NCI-H1048 (cell line): ENCODE measurements at regions not wholly inside any gene's neighbourhood (a gene's known extent, or its start where the extent isn't known, plus 50 kb on each side); places are given as distances from the start of the nearest gene placed in this dataset.

Experiments used
- DNase-seq: peaks from one replicate; lab custom pipeline; 2025; lab: John Stamatoyannopoulos, UW

DNA sequence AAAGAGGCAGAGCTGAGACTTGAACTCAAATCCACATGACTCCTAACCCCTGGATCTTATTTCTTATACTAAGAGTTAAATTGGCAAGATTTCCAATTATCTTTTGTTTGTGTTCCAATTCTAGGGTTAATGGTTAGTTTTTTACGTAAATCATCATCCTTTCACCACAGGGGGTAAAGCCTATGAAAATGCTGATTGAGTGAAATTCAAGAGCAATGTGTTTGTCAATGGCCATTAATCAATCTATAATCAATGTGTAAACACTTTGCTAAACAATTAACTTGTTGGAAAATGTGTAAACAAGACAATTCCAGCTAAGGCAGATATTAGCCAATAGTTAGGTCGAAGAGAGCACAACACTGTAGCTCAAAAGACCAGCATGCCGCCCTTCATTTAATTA lies 376.5 kb upstream of the ACVR2A start:
- DNase-seq = no peak

- DNase-seq = no peak
These were observed 377.4 kb upstream of the ACVR2A start for GRCh38 chr2:147467441-147467840.

DNA sequence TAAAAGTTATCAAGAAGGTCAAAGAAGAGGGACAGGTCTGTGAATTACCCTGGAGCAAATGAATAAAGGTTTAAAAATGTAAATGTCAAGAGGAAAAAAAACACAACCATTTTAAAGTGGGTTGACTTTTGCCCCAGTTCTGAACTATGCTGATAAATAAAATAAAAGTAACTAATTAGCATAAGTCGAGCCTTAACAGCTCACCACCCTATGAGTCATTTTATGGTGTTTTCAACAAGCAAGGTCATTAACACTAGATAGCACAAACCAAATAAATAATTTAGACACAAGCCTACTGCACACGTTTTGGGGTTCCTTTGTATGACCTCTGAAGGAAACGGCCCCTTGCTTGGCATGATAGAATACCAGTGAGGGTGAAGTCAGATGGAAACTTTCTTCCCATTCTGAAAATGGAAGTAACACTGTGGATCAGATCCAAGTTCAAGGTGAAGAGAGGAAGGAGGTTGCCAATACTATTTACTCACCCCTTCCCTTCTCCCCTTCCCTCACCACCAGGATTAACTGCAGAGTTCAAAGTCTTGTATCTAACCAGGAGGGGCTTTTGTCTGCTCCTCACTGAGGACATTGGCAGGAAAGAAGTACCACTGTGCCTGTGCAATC lies 380.0 kb upstream of the ACVR2A start:
- no peak for DNase-seq

- DNase-seq = no peak
These were observed 380.8 kb upstream of the ACVR2A start for GRCh38 chr2:147463881-147464520.

DNA sequence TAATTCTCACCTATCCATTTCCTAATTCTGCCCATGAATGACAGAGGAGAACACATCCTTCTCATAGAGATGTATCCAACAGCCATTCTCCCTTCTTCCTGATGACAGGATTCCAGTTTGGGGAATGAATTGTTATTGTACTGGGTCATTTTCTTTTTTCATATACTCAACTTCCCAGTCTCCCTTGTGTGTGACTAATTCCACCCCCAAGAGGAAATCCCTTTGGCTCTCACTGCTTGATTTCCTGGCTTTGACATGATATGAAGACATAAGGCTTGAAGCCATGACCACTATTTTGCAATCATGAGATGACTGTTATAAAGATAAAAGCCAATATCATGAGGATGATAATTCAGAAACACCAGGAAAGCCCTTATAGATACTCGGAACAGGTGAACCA lies 384.7 kb upstream of the ACVR2A start:
- DNase-seq = no peak

DNA sequence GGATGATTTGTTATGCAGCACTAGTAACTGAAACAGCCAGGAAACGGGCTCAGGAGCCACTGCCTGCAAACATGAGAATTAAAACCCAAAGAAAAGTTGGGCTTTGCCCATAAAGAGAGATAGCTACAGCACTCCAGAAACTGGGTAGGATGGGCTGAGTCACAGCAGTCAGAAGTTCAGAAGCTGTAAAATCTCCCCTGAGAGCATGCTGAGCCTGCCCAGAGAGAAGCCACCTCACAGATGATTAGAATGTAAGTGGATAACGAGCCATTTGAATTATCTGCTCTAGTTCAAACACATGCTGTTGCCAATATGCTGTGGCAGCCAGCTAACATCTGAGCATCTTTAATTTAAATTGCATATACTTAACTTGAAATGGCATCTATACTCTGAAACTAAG lies 388.1 kb upstream of the ACVR2A start:
- no peak for DNase-seq

- DNase-seq = no peak
These were observed 392.8 kb upstream of the ACVR2A start for GRCh38 chr2:147451902-147452515.

DNA sequence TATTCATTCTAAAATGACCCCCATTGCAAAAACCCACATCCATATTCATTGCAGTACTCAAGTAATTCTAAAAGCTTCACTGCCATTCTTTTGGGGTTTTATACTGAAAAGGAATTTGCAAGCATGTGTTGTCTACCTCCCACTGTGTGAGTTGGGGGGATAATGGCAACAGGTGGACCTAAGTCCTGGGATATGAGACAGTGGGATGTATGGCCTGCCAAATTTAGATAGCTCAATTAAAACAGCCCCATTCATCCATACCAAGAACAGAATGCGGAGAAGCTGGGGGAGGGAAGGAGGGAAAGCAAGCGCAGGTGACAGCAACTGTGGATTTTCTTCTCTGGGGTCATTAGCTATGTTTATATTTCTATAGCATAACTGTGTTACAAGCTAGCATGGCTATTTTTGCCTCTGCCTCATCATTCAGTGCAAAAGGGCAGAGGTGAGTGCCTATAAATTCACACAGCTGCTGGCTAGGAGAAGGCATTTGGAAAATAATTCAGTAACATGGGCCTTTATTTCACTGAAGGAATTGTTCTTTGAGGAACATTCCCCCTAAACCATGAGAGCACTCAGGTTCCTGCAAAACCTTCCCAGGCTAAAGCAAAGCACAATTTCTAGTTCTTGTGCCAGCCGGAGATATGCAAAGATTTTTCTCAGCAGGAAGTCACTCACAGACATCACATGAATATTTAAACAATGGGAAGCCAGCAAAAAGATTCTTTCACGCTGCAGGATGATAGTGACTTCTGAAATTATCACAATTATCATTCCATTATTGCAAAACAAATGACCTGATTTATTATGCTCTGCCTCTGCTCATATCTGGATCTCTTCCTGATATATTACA lies 393.9 kb upstream of the ACVR2A start:
- DNase-seq = no peak

GRCh38 chr2:147449323-147449991 lies 395.4 kb upstream of the ACVR2A start:
- DNase-seq = no peak

GRCh38 chr2:147442816-147443215 lies 402.0 kb upstream of the ACVR2A start:
- DNase-seq = no peak

- no peak for DNase-seq
These were observed 403.6 kb upstream of the ACVR2A start for GRCh38 chr2:147441182-147441581.

DNA sequence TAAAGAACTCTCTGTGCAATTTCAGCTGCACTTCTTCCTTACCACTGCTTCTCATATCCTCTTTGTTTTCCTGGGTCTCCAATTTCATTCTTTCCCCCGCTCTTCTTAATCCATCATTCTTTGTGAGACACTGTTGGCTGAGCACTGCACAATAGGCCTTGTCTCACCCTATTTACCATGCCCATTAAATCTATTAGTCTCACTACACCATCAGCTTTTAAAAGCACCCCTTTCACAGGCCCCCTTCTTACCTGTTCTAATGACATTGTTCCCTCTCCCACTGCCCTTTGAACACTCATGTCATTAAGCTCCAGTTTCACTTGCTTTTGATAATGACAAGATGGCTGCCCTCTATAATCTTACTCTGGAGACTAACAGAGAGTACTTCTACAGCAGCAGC lies 404.1 kb upstream of the ACVR2A start:
- no peak for DNase-seq

DNA sequence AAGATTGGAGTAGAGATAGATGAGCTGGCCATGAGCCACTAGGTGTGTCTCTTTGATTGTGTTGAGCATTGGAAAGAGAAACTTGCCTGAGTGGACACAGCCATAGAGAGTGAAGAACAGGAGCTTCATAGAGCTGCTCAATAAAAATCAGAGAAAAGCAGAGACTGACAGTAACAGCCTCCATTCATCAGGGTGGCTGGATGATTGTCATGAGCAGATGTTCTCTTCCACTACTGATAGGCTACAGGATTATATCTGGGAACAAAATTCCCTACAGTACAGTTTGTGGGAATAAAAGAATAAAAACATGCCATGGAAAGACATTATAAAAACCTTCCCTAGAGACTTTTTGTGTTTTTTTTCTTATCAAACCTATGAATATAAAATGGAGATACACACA lies 404.8 kb upstream of the ACVR2A start:
- DNase-seq = no peak

GRCh38 chr2:147438882-147439281 lies 405.9 kb upstream of the ACVR2A start:
- DNase-seq = no peak

DNA sequence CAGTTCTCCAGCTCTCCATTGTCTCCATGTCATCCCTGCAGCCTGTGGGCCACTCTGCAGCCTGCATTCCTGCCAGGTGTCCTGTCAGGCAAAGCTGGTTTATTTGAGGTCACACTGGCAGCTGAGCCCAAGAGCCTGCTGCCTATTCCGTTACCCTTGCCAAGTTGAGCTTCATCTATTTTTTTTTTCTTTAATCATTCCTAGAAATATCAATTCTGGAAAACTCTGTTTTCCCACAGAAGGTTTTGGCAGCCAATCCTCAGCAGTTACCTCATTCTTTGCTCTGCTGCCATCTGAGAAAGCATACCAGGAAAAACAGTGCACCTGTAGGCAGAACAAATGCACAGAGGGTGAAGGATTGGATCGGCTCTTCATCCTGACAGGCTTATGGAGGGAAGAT lies 411.0 kb upstream of the ACVR2A start:
- no peak for DNase-seq

DNA sequence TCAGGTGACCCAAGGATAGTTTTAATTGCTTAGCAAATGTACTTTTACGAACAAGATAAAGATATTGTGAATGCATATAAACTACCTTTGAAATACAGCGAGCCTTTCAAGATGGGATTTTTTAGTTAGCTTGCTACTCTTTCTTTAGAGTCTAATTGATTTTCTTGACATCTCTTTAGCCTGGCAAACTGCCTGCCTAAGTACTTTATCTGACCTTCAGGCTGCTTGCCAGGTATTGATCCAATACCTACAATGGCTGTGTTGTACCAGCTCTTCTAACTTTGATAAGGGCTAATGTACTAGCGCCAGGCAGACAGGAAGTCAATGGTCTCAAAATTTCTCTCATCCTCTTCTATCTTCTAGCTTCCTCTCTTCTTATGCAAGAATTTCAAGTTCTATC lies 414.4 kb upstream of the ACVR2A start:
- no peak for DNase-seq

GRCh38 chr2:147428120-147428747 lies 416.6 kb upstream of the ACVR2A start:
- no peak for DNase-seq

GRCh38 chr2:147425437-147426029 lies 419.3 kb upstream of the ACVR2A start:
- no peak for DNase-seq

- no peak for DNase-seq
These were observed 420.1 kb upstream of the ACVR2A start for GRCh38 chr2:147424766-147425165.

DNA sequence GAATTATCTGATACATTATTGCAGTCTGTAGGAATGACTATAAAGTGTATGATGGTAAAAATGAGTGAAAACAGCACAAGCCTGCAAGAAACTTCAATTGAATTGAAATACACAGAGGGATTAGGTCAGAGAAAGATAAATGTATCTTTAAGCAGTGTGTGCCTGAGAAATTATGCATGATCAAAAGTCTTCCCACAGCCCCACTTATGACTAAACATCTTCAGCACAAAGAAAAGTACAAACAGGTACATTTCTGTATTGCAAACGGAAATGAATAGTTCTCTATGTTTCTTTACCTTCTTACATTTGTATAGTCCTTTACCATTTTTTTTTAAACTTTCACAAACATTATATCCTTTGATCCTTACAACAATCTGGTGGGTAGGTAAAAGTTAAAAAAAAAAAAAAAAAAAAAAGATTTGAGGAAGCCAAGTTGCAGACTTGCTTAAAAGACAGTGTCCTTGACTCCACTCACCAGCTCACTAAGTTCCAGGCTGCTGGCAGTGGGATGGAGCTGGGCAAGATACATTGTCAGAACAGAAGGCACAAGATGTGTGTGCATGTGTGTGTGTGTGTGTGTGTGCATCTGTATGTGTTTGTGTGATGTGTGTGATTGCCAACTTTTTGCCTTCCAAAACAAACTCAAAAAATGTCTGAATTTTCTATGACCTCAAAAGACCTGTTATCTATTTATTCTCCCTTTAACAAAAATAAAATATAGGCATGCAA lies 423.7 kb upstream of the ACVR2A start:
- no peak for DNase-seq

DNA sequence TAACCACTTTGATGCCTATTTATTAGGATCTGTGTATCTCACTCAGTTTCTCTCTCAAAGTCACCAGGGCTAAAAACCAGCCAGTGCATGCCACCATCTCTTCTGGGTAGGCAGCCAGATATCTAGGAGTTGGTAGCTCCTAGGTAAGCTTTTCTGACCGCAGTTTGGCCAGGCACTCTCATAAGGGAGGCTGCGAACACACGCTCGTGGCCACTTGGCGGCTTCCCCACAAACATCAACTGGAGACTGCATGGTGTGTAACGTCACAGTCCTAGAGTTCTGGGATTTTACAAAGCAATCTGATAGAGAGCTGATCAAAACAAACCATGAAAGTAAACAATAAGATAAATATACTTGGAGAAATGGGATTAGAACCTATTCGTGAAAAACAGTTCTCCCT lies 424.3 kb upstream of the ACVR2A start:
- no peak for DNase-seq
